ENCODE measurements at regions not wholly inside any gene's neighbourhood (a gene's known extent, or its start where the extent isn't known, plus 50 kb on each side); places are given as distances from the start of the nearest gene placed in this dataset.

GRCh38 chr9:134568116-134568515 lies 73.5 kb upstream of the COL5A1 start:
- Histone ChIP-seq H3K4me3 (replicated peaks in 1 of 4; ENCODE audit: control extremely low read depth in 1 of 4, insufficient read depth in 1 of 4, low read depth in 3 of 4, low read length in 4 of 4) (no peak overlapping the region), H3K36me3 (ENCODE audit: control insufficient read depth, insufficient read depth, low read length) (no peaks in the 10 kb centered on the region), H3K4me2 (ENCODE audit: extremely low read depth, insufficient read depth, low read length) (no peak overlapping the region), H3K79me2 (ENCODE audit: control insufficient read depth, insufficient read depth, low read length) (no peaks in the 10 kb centered on the region), H3K27me3 (ENCODE audit: control insufficient read depth, insufficient read depth, low read length) (peaks cover 4% of the 10 kb centered on the region), H3K27ac (ENCODE audit: insufficient read depth, low read length) (no peak overlapping the region), H4K20me1 (ENCODE audit: control insufficient read depth, extremely low read depth, insufficient read depth, low read length) (peaks cover 3% of the 10 kb centered on the region), H3K9me3 (ENCODE audit: control insufficient read depth, insufficient read depth, low read depth, low read length) (no peaks in the 10 kb centered on the region), H3K9ac (ENCODE audit: insufficient read depth, low read length) (no peak overlapping the region), H3K4me1 (ENCODE audit: control insufficient read depth, extremely low read depth, insufficient read depth, low read length) (no peaks in the 10 kb centered on the region), H2AFZ (ENCODE audit: low read length) (no peak overlapping the region)
- DNase-seq (ENCODE audit: low read depth in 2 of 2), result no peak
- no peak for TF ChIP-seq EZH2 (IDR thresholded peaks at IDR 0.05; ENCODE audit: low read length, missing control alignments)
- no peak for TF ChIP-seq CTCF (conservative IDR thresholded peaks at IDR 0.05 in 1 of 2, IDR thresholded peaks at IDR 0.05 in 1 of 2; ENCODE audit: low read depth in 1 of 2, low read length in 2 of 2)

DNA sequence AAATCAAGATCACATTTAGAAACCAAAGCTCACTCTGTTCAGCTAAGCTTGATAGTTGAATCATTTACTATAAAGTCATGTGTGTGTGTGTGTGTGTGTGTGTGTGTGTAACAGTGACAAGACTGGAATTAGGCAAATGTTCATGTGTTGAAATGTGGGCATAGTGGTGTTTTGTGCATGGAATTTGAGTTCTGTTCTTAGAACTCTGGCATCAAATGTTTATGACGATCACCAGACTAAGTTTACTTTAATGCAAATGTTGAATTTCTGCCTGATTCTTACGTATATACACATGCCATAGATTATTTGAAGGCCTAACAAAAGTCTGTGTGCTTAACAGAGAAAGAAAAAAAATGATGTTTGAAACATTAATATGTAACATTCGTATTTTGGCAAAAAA lies 72.8 kb upstream of the COL5A1 start:
- peak in 1 of 2 donors; percentile 77 for DNase-seq (ENCODE audit: low read depth in 2 of 2)
- H3K79me2 ChIP-seq (ENCODE audit: control insufficient read depth, insufficient read depth, low read length), result no peaks in the 10 kb centered on the region
- no peak overlapping the region for H3K4me3 ChIP-seq (replicated peaks in 1 of 4; ENCODE audit: control extremely low read depth in 1 of 4, insufficient read depth in 1 of 4, low read depth in 3 of 4, low read length in 4 of 4)
- no peaks in the 10 kb centered on the region for H3K4me1 ChIP-seq (ENCODE audit: control insufficient read depth, extremely low read depth, insufficient read depth, low read length)
- no peak overlapping the region for H2AFZ ChIP-seq (ENCODE audit: low read length)
- no peak overlapping the region for H3K4me2 ChIP-seq (ENCODE audit: extremely low read depth, insufficient read depth, low read length)
- no peaks in the 10 kb centered on the region for H3K36me3 ChIP-seq (ENCODE audit: control insufficient read depth, insufficient read depth, low read length)
- no peak for TF ChIP-seq EZH2 (IDR thresholded peaks at IDR 0.05; ENCODE audit: low read length, missing control alignments)
- TF ChIP-seq CTCF (conservative IDR thresholded peaks at IDR 0.05 in 1 of 2, IDR thresholded peaks at IDR 0.05 in 1 of 2; ENCODE audit: low read depth in 1 of 2, low read length in 2 of 2), result no peak
- H3K9ac ChIP-seq (ENCODE audit: insufficient read depth, low read length), result no peak overlapping the region
- no peak overlapping the region for H3K27ac ChIP-seq (ENCODE audit: insufficient read depth, low read length)
- H4K20me1 ChIP-seq (ENCODE audit: control insufficient read depth, extremely low read depth, insufficient read depth, low read length), result peaks cover 3% of the 10 kb centered on the region
- no peaks in the 10 kb centered on the region for H3K27me3 ChIP-seq (ENCODE audit: control insufficient read depth, insufficient read depth, low read length)
- H3K9me3 ChIP-seq (ENCODE audit: control insufficient read depth, insufficient read depth, low read depth, low read length), result no peaks in the 10 kb centered on the region

DNA sequence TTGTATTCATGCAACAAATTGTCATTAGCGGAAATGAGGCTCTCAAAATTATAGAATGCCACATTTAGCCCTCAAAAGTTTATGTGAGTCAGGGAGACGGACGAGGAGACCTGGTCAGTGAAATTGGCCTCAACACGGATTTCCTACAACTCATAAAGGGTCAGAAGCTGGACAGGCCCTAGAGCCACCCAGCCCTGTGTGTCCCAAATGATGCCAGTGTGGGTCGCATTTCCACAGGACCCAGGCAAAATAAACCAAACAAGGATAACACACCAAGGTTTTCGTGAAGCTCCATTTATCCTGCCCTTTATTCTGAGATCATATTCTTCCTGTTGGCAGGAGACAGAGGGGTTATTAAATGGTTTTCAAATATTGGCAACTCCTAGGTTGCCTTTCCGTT lies 72.0 kb upstream of the COL5A1 start:
- H3K27me3 ChIP-seq (ENCODE audit: control insufficient read depth, insufficient read depth, low read length), result no peaks in the 10 kb centered on the region
- H3K4me2 ChIP-seq (ENCODE audit: extremely low read depth, insufficient read depth, low read length), result no peak overlapping the region
- no peaks in the 10 kb centered on the region for H3K9me3 ChIP-seq (ENCODE audit: control insufficient read depth, insufficient read depth, low read depth, low read length)
- no peak overlapping the region for H2AFZ ChIP-seq (ENCODE audit: low read length)
- no peak for DNase-seq (ENCODE audit: low read depth in 2 of 2)
- TF ChIP-seq CTCF (conservative IDR thresholded peaks at IDR 0.05 in 1 of 2, IDR thresholded peaks at IDR 0.05 in 1 of 2; ENCODE audit: low read depth in 1 of 2, low read length in 2 of 2) (no peak), EZH2 (IDR thresholded peaks at IDR 0.05; ENCODE audit: low read length, missing control alignments) (no peak)
- H3K4me1 ChIP-seq (ENCODE audit: control insufficient read depth, extremely low read depth, insufficient read depth, low read length), result no peaks in the 10 kb centered on the region
- no peak overlapping the region for H3K27ac ChIP-seq (ENCODE audit: insufficient read depth, low read length)
- H4K20me1 ChIP-seq (ENCODE audit: control insufficient read depth, extremely low read depth, insufficient read depth, low read length), result peaks cover 3% of the 10 kb centered on the region
- no peak overlapping the region for H3K9ac ChIP-seq (ENCODE audit: insufficient read depth, low read length)
- no peak overlapping the region for H3K4me3 ChIP-seq (replicated peaks in 1 of 4; ENCODE audit: control extremely low read depth in 1 of 4, insufficient read depth in 1 of 4, low read depth in 3 of 4, low read length in 4 of 4)
- no peaks in the 10 kb centered on the region for H3K36me3 ChIP-seq (ENCODE audit: control insufficient read depth, insufficient read depth, low read length)
- H3K79me2 ChIP-seq (ENCODE audit: control insufficient read depth, insufficient read depth, low read length), result no peaks in the 10 kb centered on the region
